Effector memory CD8-positive, alpha-beta T cell (primary cell): ENCODE measurements at regions not wholly inside any gene's neighbourhood (a gene's known extent, or its start where the extent isn't known, plus 50 kb on each side); places are given as distances from the start of the nearest gene placed in this dataset.

Source experiments
- ATAC-seq: fragments of 150-1000 bp; cut with Tn5 transposase; replicated peaks from 2 replicates; pipeline ENCODE4 v1.10.0; 2021; ENCODE audit warnings: mild to moderate bottlenecking, moderate library complexity
- DNase-seq, 3 experiments: peaks; one replicate each; pipeline ENCODE4 v3.0.0; 2021
- H3K27ac Mint-ChIP-seq, 2 donors: one replicate each; pipeline ENCODE4 v1.8.0; 2022; ENCODE audit warnings: mild to moderate bottlenecking in 2 of 2, mixed read lengths in 2 of 2, moderate library complexity in 2 of 2
- H3K27me3 Mint-ChIP-seq, 2 donors: one replicate each; pipeline ENCODE4 v1.8.0; 2022; ENCODE audit warnings: mixed read lengths in 2 of 2
- H3K36me3 Mint-ChIP-seq: one replicate; pipeline ENCODE4 v1.8.0; 2022; ENCODE audit warnings: mild to moderate bottlenecking, moderate library complexity, mixed read lengths; ENCODE audit not compliant: insufficient read depth
- H3K4me1 Mint-ChIP-seq, 2 donors: one replicate each; pipeline ENCODE4 v1.8.0; 2022; ENCODE audit warnings: low read depth in 2 of 2, mixed read lengths in 2 of 2
- H3K4me3 Mint-ChIP-seq, 2 donors: one replicate each; pipeline ENCODE4 v1.8.0; 2022; ENCODE audit warnings: mild to moderate bottlenecking in 2 of 2, mixed read lengths in 2 of 2, moderate library complexity in 2 of 2
- H3K9me3 Mint-ChIP-seq, 2 donors: one replicate each; pipeline ENCODE4 v1.8.0; 2022; ENCODE audit warnings: mixed read lengths in 2 of 2

GRCh38 chr5:61667525-61668218 lies 335.6 kb downstream of the ZSWIM6 start:
- no peak for ATAC-seq
- H3K27ac Mint-ChIP-seq, result no peak overlapping the region
- no peak overlapping the region for H3K4me3 Mint-ChIP-seq
- H3K4me1 Mint-ChIP-seq, result peaks cover 0 to 7% of the 10 kb centered on the region in 2 donors
- H3K36me3 Mint-ChIP-seq, result no peaks in the 10 kb centered on the region
- peaks cover 32 to 40% of the 10 kb centered on the region in 2 donors for H3K27me3 Mint-ChIP-seq
- no peak for DNase-seq
- H3K9me3 Mint-ChIP-seq, result no peaks in the 10 kb centered on the region

DNA sequence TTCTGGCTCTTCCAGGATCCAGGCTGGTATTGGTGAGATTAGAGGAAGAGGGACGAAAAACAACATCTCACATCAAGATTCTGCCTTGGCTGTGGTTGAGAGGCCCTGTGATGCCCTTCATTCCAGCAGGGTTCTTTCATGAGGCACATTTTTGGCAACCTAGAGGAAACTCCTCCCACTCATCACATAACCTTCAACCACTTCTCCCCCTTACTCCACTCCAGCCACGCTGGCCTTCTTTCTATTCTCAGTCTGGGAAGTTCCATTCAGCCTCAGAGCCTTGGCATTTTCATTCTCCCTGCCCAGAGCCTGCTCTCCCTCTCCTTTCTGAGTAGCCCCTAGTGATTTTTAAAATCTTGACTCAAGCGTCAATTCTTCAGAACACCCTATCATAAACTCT lies 337.5 kb downstream of the ZSWIM6 start:
- no peaks in the 10 kb centered on the region for H3K36me3 Mint-ChIP-seq
- DNase-seq, result no peak
- H3K27ac Mint-ChIP-seq, result no peak overlapping the region
- no peak overlapping the region for H3K4me3 Mint-ChIP-seq
- peaks cover 0 to 7% of the 10 kb centered on the region in 2 donors for H3K4me1 Mint-ChIP-seq
- H3K9me3 Mint-ChIP-seq, result no peaks in the 10 kb centered on the region
- peaks cover 33 to 57% of the 10 kb centered on the region in 2 donors for H3K27me3 Mint-ChIP-seq
- no peak for ATAC-seq

GRCh38 chr5:61670941-61671340 lies 338.9 kb downstream of the ZSWIM6 start:
- no peak overlapping the region for H3K27ac Mint-ChIP-seq
- no peaks in the 10 kb centered on the region for H3K9me3 Mint-ChIP-seq
- H3K4me1 Mint-ChIP-seq, result peaks cover 0 to 5% of the 10 kb centered on the region in 2 donors
- no peak overlapping the region for H3K4me3 Mint-ChIP-seq
- peaks cover 41 to 60% of the 10 kb centered on the region in 2 donors for H3K27me3 Mint-ChIP-seq
- ATAC-seq (no peak), DNase-seq (no peak)
- no peaks in the 10 kb centered on the region for H3K36me3 Mint-ChIP-seq

- Mint-ChIP-seq H3K27me3 (peaks cover 34 to 47% of the 10 kb centered on the region in 2 donors), H3K27ac (no peak overlapping the region), H3K4me1 (no peaks in the 10 kb centered on the region), H3K36me3 (no peaks in the 10 kb centered on the region), H3K4me3 (no peak overlapping the region), H3K9me3 (no peaks in the 10 kb centered on the region)
- DNase-seq (no peak), ATAC-seq (no peak)
These were observed 341.1 kb downstream of the ZSWIM6 start for GRCh38 chr5:61673007-61673735.

- H3K27ac Mint-ChIP-seq, result no peak overlapping the region
- no peaks in the 10 kb centered on the region for H3K4me1 Mint-ChIP-seq
- no peaks in the 10 kb centered on the region for H3K9me3 Mint-ChIP-seq
- no peak overlapping the region for H3K4me3 Mint-ChIP-seq
- no peaks in the 10 kb centered on the region for H3K36me3 Mint-ChIP-seq
- ATAC-seq, result no peak
- peaks cover 39 to 44% of the 10 kb centered on the region in 2 donors for H3K27me3 Mint-ChIP-seq
- no peak for DNase-seq
These were observed 342.3 kb downstream of the ZSWIM6 start for GRCh38 chr5:61674378-61674777.

DNA sequence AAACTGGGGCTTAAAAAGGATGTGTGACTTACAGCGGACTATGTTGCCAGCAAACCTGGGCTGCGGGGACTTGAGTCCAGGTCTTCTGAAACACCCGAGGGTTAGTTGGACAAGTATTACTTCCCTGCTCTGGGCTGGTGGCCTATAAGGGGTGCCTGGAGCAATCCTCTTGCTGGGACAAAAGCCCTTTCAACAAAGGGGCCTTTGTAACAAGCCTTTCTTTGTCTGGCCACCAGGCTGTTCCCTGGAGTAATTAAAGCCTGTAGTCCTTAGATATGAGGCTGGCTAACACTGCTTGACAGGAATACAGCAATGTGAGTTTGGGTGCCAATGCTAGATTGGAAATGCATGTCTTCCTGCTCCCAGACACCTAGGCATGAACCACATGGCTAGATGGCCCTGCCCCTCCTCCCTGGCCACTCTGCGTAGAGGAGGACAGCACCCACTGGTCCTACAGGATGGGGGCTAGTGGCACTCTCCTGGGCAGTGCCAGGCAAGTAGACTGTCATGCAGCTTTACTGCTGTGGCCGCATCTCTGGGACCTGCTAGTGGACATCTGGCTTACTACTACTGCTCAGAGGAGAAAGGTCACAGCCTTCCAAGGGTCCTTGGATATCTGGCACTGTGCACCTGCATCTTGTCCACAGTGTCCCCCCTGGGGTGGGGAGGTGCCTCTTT lies 343.1 kb downstream of the ZSWIM6 start:
- Mint-ChIP-seq H3K27ac (no peak overlapping the region), H3K36me3 (no peaks in the 10 kb centered on the region), H3K4me1 (no peaks in the 10 kb centered on the region), H3K27me3 (peaks cover 36 to 40% of the 10 kb centered on the region in 2 donors), H3K9me3 (no peaks in the 10 kb centered on the region), H3K4me3 (no peak overlapping the region)
- no peak for ATAC-seq
- DNase-seq, result no peak

- H3K27me3 Mint-ChIP-seq, result peaks cover 43 to 46% of the 10 kb centered on the region in 2 donors
These were observed 345.2 kb downstream of the ZSWIM6 start for GRCh38 chr5:61677220-61677619.

DNA sequence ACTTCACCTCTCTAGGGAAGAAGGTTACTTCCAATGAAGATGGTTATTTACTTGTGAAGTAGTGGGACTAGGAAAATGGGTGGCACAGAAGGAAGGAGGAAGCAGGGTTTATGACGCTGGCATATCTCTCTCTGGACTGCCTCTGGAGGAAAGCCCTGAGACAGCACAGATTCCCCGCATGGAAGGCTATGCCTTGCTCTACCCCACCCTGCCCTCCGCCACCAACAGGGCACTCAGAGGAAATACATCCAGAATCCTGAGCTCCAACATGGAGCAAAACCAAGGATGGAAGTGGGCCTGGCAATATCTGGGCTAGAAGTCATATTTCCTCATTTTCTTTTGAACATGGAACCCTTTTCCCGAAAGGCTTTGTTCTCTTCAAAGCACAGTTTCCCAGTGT lies 346.9 kb downstream of the ZSWIM6 start:
- no peak for ATAC-seq
- no peaks in the 10 kb centered on the region for H3K4me1 Mint-ChIP-seq

More at GRCh38 chr5:61677220-61677619, 345.2 kb downstream of the ZSWIM6 start:
- ATAC-seq (no peak), DNase-seq (no peak)
- no peaks in the 10 kb centered on the region for H3K36me3 Mint-ChIP-seq
- no peaks in the 10 kb centered on the region for H3K4me1 Mint-ChIP-seq
- no peaks in the 10 kb centered on the region for H3K9me3 Mint-ChIP-seq
- no peak overlapping the region for H3K4me3 Mint-ChIP-seq
- no peak overlapping the region for H3K27ac Mint-ChIP-seq

DNA sequence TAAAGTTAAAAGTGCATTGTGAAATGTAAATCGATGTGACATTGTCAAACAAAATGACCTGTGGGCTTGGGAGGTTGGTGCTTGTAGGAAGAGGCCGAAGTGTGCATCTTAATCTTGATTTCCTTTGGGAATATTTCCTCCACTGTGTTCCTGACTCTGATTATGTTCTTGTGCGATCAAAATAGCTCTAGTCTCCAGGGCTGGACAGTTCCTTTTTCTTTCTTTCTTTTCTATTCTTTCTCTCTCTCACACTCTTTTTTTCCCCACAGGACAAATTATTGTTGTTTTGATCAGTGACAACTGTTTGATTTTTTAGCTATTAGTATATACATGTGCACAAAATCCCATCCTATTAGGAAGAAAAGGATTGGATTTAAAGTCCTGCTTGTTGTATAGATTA lies 347.5 kb downstream of the ZSWIM6 start:
- Mint-ChIP-seq H3K27ac (no peak overlapping the region), H3K27me3 (peaks cover 32 to 38% of the 10 kb centered on the region in 2 donors), H3K4me1 (no peaks in the 10 kb centered on the region), H3K4me3 (no peak overlapping the region), H3K36me3 (no peaks in the 10 kb centered on the region), H3K9me3 (no peaks in the 10 kb centered on the region)
- ATAC-seq (no peak), DNase-seq (no peak)

More for the DNA sequence above, 346.9 kb downstream of the ZSWIM6 start:
- Mint-ChIP-seq H3K9me3 (no peaks in the 10 kb centered on the region), H3K27me3 (peaks cover 33 to 43% of the 10 kb centered on the region in 2 donors), H3K27ac (no peak overlapping the region), H3K36me3 (no peaks in the 10 kb centered on the region), H3K4me3 (no peak overlapping the region)
- DNase-seq, result no peak

DNA sequence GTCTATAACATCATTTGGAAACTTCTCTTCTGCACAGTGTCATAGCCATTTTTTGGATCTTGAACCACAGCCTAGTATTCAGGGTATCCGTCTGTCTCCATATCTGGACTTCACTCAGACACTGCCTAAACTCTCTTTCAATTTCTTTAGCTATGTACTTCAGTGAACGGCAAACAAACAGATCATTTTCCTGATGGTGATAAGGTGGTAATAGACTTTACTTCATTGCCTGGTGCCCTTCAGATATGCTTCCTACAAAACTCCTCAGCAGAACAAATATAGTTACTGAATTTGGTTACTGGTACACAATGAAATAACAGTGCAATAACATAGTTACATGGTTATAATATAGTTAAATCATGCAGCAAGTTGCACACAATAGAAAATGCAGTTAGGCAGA lies 348.2 kb downstream of the ZSWIM6 start:
- Mint-ChIP-seq H3K9me3 (no peaks in the 10 kb centered on the region), H3K27me3 (peaks cover 33 to 37% of the 10 kb centered on the region in 2 donors), H3K36me3 (no peaks in the 10 kb centered on the region), H3K4me3 (no peak overlapping the region), H3K27ac (no peak overlapping the region), H3K4me1 (no peaks in the 10 kb centered on the region)
- DNase-seq (no peak), ATAC-seq (no peak)

DNA sequence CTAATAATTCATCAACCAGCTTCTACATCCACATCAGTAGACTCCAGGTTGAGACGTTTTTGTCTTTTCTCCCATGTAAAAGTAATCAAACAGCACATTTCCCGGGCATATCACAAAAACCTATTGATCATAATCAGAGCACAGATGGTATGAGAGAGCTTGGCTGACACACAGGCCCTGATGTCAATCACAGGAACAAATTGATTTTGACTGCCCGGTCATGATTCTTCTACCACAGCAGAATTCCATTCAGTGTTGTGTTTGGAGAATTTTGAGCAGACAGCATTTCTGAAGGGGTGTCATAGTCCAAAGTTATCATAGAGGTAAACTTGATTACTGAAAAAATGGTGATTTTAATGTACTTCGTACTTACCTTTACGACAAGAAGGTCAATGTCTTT lies 351.1 kb downstream of the ZSWIM6 start:
- no peak for DNase-seq
- no peak overlapping the region for H3K4me3 Mint-ChIP-seq

GRCh38 chr5:61683926-61684325 lies 351.9 kb downstream of the ZSWIM6 start:
- Mint-ChIP-seq H3K27me3 (peaks cover 52 to 53% of the 10 kb centered on the region in 2 donors), H3K36me3 (no peaks in the 10 kb centered on the region), H3K9me3 (no peaks in the 10 kb centered on the region), H3K4me1 (no peaks in the 10 kb centered on the region), H3K4me3 (no peak overlapping the region), H3K27ac (no peak overlapping the region)
- ATAC-seq (no peak), DNase-seq (no peak)

More for the DNA sequence above, 351.1 kb downstream of the ZSWIM6 start:
- Mint-ChIP-seq H3K27ac (no peak overlapping the region), H3K9me3 (no peaks in the 10 kb centered on the region), H3K36me3 (no peaks in the 10 kb centered on the region), H3K4me1 (no peaks in the 10 kb centered on the region), H3K27me3 (peaks cover 56 to 58% of the 10 kb centered on the region in 2 donors)
- no peak for ATAC-seq

- no peaks in the 10 kb centered on the region for H3K9me3 Mint-ChIP-seq
- no peaks in the 10 kb centered on the region for H3K4me1 Mint-ChIP-seq
- DNase-seq (no peak), ATAC-seq (no peak)
- no peak overlapping the region for H3K27ac Mint-ChIP-seq
- no peaks in the 10 kb centered on the region for H3K36me3 Mint-ChIP-seq
- H3K27me3 Mint-ChIP-seq, result peaks cover 41 to 63% of the 10 kb centered on the region in 2 donors
- no peak overlapping the region for H3K4me3 Mint-ChIP-seq
These were observed 354.6 kb downstream of the ZSWIM6 start for GRCh38 chr5:61686491-61687257.
